ENCODE measurements at regions not wholly inside any gene's neighbourhood (a gene's known extent, or its start where the extent isn't known, plus 50 kb on each side); places are given as distances from the start of the nearest gene placed in this dataset.
"Not testable (repeated sequence)": the region's sequence is repeated elsewhere in the genome, so short reads cannot be mapped to it uniquely, and the experiment has no call there.

- DNase-seq: not testable (repeated sequence)
Measured at GRCh38 chr2:111481219-111481618, 360.5 kb downstream of the BCL2L11 start.

GRCh38 chr2:111482987-111483679, 362.4 kb downstream of the BCL2L11 start:
- DNase-seq: not testable (repeated sequence)

- DNase-seq: not testable (repeated sequence)
Measured at GRCh38 chr2:111484097-111484496, 363.4 kb downstream of the BCL2L11 start.

GRCh38 chr2:111485895-111486294, 365.2 kb downstream of the BCL2L11 start:
- peak; percentile 62 to 75 for DNase-seq

- DNase-seq: not testable (repeated sequence)
Measured at GRCh38 chr2:111488451-111488850, 367.7 kb downstream of the BCL2L11 start.

GRCh38 chr2:111489460-111489859, 368.7 kb downstream of the BCL2L11 start:
- not testable (repeated sequence) for DNase-seq

GRCh38 chr2:111491181-111491580, 370.5 kb downstream of the BCL2L11 start:
- DNase-seq: not testable (repeated sequence)

GRCh38 chr2:111491614-111492013, 370.9 kb downstream of the BCL2L11 start:
- DNase-seq: not testable (repeated sequence)

GRCh38 chr2:111492995-111493719, 372.4 kb downstream of the BCL2L11 start:
- DNase-seq: not testable (repeated sequence)

GRCh38 chr2:111493720-111494078, 373.0 kb downstream of the BCL2L11 start:
- DNase-seq: not testable (repeated sequence)

- not testable (repeated sequence) for DNase-seq
Measured at GRCh38 chr2:111494288-111494980, 373.7 kb downstream of the BCL2L11 start.

GRCh38 chr2:111494981-111495315, 374.2 kb downstream of the BCL2L11 start:
- not testable (repeated sequence) for DNase-seq

GRCh38 chr2:111495636-111496035, 374.9 kb downstream of the BCL2L11 start:
- DNase-seq: peak; percentile 19 to 62

- DNase-seq: not testable (repeated sequence)
Measured at GRCh38 chr2:111496176-111496575, 375.5 kb downstream of the BCL2L11 start.

- not testable (repeated sequence) for DNase-seq
Measured at GRCh38 chr2:111496860-111497259, 376.1 kb downstream of the BCL2L11 start.

GRCh38 chr2:111497270-111497669, 376.6 kb downstream of the BCL2L11 start:
- not testable (repeated sequence) for DNase-seq

- DNase-seq: not testable (repeated sequence)
Measured at GRCh38 chr2:111500536-111501062, 379.9 kb downstream of the BCL2L11 start.

- DNase-seq: not testable (repeated sequence)
Measured at GRCh38 chr2:111503844-111504570, 380.0 kb downstream of the ANAPC1 start.

- not testable (repeated sequence) for DNase-seq
Measured at GRCh38 chr2:111504571-111504942, 379.4 kb downstream of the ANAPC1 start.

- not testable (repeated sequence) for DNase-seq
Measured at GRCh38 chr2:111505267-111505666, 378.7 kb downstream of the ANAPC1 start.

GRCh38 chr2:111506936-111507335, 377.1 kb downstream of the ANAPC1 start:
- DNase-seq: not testable (repeated sequence)

GRCh38 chr2:111509225-111509869, 374.6 kb downstream of the ANAPC1 start:
- DNase-seq: not testable (repeated sequence)

Measured in inflammatory macrophage (primary cell).